ENCODE measurements at regions not wholly inside any gene's neighbourhood (a gene's known extent, or its start where the extent isn't known, plus 50 kb on each side); places are given as distances from the start of the nearest gene placed in this dataset.

DNA sequence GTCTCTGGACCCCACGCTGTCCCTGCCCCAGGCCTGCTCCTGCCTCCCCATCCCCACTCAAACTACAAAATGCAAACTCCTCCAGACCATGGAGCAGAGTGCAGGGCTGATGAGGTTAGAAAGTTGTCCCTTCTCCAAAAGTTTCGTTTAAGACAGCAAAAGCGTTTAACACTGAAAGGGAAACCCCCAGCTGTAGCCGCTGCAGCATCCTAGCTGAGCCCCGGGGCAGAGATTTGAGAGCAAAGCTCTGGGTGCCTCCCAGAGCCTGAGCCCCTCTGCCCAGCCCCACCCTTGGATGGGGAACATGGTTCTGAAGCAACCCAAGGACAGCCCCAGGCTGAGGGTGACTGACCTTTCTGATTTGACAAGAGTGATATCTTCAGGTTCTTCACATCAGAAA lies 52.8 kb upstream of the ENO4 start (continued):
- TF ChIP-seq TP53 (CRISPR knock-in tag; IDR thresholded peaks at IDR 0.05), result no peak
- no peak for TF ChIP-seq IRF2 (CRISPR knock-in tag; IDR thresholded peaks at IDR 0.05; ENCODE audit: borderline replicate concordance, low read depth)
- TF ChIP-seq, protein P1, sequence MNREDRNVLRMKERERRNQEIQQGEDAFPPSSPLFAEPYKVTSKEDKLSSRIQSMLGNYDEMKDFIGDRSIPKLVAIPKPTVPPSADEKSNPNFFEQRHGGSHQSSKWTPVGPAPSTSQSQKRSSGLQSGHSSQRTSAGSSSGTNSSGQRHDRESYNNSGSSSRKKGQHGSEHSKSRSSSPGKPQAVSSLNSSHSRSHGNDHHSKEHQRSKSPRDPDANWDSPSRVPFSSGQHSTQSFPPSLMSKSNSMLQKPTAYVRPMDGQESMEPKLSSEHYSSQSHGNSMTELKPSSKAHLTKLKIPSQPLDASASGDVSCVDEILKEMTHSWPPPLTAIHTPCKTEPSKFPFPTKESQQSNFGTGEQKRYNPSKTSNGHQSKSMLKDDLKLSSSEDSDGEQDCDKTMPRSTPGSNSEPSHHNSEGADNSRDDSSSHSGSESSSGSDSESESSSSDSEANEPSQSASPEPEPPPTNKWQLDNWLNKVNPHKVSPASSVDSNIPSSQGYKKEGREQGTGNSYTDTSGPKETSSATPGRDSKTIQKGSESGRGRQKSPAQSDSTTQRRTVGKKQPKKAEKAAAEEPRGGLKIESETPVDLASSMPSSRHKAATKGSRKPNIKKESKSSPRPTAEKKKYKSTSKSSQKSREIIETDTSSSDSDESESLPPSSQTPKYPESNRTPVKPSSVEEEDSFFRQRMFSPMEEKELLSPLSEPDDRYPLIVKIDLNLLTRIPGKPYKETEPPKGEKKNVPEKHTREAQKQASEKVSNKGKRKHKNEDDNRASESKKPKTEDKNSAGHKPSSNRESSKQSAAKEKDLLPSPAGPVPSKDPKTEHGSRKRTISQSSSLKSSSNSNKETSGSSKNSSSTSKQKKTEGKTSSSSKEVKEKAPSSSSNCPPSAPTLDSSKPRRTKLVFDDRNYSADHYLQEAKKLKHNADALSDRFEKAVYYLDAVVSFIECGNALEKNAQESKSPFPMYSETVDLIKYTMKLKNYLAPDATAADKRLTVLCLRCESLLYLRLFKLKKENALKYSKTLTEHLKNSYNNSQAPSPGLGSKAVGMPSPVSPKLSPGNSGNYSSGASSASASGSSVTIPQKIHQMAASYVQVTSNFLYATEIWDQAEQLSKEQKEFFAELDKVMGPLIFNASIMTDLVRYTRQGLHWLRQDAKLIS (CRISPR knock-in tag; IDR thresholded peaks at IDR 0.05; ENCODE audit: borderline replicate concordance), result no peak
- TF ChIP-seq, protein P2, sequence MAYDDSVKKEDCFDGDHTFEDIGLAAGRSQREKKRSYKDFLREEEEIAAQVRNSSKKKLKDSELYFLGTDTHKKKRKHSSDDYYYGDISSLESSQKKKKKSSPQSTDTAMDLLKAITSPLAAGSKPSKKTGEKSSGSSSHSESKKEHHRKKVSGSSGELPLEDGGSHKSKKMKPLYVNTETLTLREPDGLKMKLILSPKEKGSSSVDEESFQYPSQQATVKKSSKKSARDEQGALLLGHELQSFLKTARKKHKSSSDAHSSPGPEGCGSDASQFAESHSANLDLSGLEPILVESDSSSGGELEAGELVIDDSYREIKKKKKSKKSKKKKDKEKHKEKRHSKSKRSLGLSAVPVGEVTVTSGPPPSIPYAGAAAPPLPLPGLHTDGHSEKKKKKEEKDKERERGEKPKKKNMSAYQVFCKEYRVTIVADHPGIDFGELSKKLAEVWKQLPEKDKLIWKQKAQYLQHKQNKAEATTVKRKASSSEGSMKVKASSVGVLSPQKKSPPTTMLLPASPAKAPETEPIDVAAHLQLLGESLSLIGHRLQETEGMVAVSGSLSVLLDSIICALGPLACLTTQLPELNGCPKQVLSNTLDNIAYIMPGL (CRISPR knock-in tag; IDR thresholded peaks at IDR 0.05), result no peak
- TF ChIP-seq, protein P3, sequence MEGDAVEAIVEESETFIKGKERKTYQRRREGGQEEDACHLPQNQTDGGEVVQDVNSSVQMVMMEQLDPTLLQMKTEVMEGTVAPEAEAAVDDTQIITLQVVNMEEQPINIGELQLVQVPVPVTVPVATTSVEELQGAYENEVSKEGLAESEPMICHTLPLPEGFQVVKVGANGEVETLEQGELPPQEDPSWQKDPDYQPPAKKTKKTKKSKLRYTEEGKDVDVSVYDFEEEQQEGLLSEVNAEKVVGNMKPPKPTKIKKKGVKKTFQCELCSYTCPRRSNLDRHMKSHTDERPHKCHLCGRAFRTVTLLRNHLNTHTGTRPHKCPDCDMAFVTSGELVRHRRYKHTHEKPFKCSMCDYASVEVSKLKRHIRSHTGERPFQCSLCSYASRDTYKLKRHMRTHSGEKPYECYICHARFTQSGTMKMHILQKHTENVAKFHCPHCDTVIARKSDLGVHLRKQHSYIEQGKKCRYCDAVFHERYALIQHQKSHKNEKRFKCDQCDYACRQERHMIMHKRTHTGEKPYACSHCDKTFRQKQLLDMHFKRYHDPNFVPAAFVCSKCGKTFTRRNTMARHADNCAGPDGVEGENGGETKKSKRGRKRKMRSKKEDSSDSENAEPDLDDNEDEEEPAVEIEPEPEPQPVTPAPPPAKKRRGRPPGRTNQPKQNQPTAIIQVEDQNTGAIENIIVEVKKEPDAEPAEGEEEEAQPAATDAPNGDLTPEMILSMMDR (IDR thresholded peaks at IDR 0.05), result no peak

DNA sequence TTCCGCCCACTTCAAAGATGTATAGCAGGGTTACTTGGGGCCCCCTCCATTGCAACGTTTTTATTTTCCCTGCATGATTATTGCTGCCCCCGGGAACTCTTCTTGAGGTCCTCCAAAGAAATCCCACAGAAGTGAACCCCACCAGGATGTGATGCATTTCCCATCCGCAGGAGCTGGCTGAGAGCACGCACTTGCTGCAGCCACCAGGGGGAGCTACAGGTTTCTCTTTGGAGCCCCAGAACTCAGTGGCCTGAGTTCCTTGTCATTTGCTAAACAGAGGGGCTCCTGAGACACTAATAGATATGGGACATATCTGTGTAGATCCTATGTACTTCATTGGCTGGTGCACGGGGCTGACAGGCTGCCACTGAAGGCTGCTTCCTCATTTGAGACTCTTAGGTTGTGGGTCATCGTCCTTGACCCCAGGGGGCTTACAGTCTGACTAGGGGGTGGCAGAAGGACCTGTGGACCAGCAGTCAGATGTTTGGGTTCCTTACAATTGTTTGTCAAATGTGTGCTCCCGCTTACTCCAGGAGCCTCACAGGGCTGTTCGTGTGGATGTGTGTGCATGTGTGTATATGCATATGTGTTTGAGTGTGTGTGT lies 52.3 kb upstream of the ENO4 start:
- H3K36me3 Mint-ChIP-seq, result no peaks in the 10 kb centered on the region
- TF ChIP-seq, protein P3 (IDR thresholded peaks at IDR 0.05), result peak; percentile 85
- TF ChIP-seq TEAD4 (CRISPR knock-in tag; IDR thresholded peaks at IDR 0.05), result no peak
- ChIA-PET CTCF (interaction anchor here (0.6 to 4.3 kb wide), 34 partner anchors 10 to 379 kb away, joined by 3 to 99 read pairs (median 4); partner anchors contain the start of genes ENO4 and SHTN1), POLR2A (no interaction called here)
- no peak overlapping the region for H3K4me3 Mint-ChIP-seq
- H3K27ac Mint-ChIP-seq, result no peak overlapping the region
- H3K4me1 Mint-ChIP-seq, result peaks cover 25% of the 10 kb centered on the region
- peaks cover 8% of the 10 kb centered on the region for H3K27me3 Mint-ChIP-seq (ENCODE audit: low read depth)
- peak; percentile 86 for DNase-seq (ENCODE audit: low spot score)
- peak; percentile 89 for ATAC-seq
- no peaks in the 10 kb centered on the region for H3K9me3 Mint-ChIP-seq

DNA sequence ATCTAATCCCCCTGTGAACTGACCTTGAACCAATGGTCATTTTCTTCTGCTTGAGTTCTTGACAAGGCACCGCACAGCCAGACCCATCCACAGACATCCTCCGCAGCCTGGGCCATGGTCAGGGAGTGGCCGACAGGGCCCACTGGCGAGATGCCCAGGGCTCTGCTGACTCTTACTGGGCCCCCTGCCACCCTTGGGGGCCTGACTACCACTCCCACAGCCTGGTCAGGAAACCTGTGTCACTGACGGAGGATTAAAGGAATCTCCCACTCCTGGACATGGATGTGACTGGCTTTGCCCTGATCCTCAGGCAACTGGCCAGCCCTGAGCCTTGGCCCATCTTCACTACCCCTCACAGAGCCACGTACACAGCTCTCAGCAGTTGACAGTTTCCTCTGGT lies 50.4 kb upstream of the ENO4 start:
- Mint-ChIP-seq H3K9me3 (no peaks in the 10 kb centered on the region), H3K36me3 (no peaks in the 10 kb centered on the region), H3K27me3 (ENCODE audit: low read depth) (peaks cover 12% of the 10 kb centered on the region), H3K4me1 (peaks cover 36% of the 10 kb centered on the region), H3K27ac (no peak overlapping the region), H3K4me3 (no peak overlapping the region)
- ChIA-PET POLR2A (no interaction called here), CTCF (interaction anchor here (1.0 to 3.9 kb wide), 4 partner anchors 11 to 399 kb away, joined by 3 to 33 read pairs (median 12); partner anchors contain the start of gene KCNK18)
- no peak for DNase-seq (ENCODE audit: low spot score)
- no peak for ATAC-seq
- TF ChIP-seq, protein P4, sequence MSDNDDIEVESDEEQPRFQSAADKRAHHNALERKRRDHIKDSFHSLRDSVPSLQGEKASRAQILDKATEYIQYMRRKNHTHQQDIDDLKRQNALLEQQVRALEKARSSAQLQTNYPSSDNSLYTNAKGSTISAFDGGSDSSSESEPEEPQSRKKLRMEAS (CRISPR knock-in tag; IDR thresholded peaks at IDR 0.05), result no peak
- TF ChIP-seq TEAD1 (CRISPR knock-in tag; IDR thresholded peaks at IDR 0.05), result no peak
- TF ChIP-seq PRRX2 (CRISPR knock-in tag; IDR thresholded peaks at IDR 0.05), result no peak
- TF ChIP-seq FOXP1 (CRISPR knock-in tag; IDR thresholded peaks at IDR 0.05; ENCODE audit: borderline replicate concordance), result no peak
- TF ChIP-seq, protein P5, sequence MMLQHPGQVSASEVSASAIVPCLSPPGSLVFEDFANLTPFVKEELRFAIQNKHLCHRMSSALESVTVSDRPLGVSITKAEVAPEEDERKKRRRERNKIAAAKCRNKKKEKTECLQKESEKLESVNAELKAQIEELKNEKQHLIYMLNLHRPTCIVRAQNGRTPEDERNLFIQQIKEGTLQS (CRISPR knock-in tag; conservative IDR thresholded peaks at IDR 0.05), result no peak
- TF ChIP-seq ZNF219 (CRISPR knock-in tag; IDR thresholded peaks at IDR 0.05; ENCODE audit: borderline replicate concordance), result no peak
- TF ChIP-seq, protein P6, sequence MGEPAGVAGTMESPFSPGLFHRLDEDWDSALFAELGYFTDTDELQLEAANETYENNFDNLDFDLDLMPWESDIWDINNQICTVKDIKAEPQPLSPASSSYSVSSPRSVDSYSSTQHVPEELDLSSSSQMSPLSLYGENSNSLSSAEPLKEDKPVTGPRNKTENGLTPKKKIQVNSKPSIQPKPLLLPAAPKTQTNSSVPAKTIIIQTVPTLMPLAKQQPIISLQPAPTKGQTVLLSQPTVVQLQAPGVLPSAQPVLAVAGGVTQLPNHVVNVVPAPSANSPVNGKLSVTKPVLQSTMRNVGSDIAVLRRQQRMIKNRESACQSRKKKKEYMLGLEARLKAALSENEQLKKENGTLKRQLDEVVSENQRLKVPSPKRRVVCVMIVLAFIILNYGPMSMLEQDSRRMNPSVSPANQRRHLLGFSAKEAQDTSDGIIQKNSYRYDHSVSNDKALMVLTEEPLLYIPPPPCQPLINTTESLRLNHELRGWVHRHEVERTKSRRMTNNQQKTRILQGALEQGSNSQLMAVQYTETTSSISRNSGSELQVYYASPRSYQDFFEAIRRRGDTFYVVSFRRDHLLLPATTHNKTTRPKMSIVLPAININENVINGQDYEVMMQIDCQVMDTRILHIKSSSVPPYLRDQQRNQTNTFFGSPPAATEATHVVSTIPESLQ (CRISPR knock-in tag; IDR thresholded peaks at IDR 0.05), result no peak
- no peak for TF ChIP-seq ESRRA (CRISPR knock-in tag; IDR thresholded peaks at IDR 0.05; ENCODE audit: borderline replicate concordance)
- no peak for TF ChIP-seq FOXK1 (CRISPR knock-in tag; IDR thresholded peaks at IDR 0.05)
- no peak for TF ChIP-seq IRF2 (CRISPR knock-in tag; IDR thresholded peaks at IDR 0.05; ENCODE audit: borderline replicate concordance, low read depth)
- TF ChIP-seq, protein P7, sequence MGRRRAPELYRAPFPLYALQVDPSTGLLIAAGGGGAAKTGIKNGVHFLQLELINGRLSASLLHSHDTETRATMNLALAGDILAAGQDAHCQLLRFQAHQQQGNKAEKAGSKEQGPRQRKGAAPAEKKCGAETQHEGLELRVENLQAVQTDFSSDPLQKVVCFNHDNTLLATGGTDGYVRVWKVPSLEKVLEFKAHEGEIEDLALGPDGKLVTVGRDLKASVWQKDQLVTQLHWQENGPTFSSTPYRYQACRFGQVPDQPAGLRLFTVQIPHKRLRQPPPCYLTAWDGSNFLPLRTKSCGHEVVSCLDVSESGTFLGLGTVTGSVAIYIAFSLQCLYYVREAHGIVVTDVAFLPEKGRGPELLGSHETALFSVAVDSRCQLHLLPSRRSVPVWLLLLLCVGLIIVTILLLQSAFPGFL (CRISPR knock-in tag; IDR thresholded peaks at IDR 0.05; ENCODE audit: borderline replicate concordance), result no peak

Data from WTC11 (cell line).